ENCODE measurements at regions not wholly inside any gene's neighbourhood (a gene's known extent, or its start where the extent isn't known, plus 50 kb on each side); places are given as distances from the start of the nearest gene placed in this dataset.
"Not testable (repeated sequence)": the region's sequence is repeated elsewhere in the genome, so short reads cannot be mapped to it uniquely, and the experiment has no call there.

- DNase-seq (ENCODE audit: low read depth), result no peak
Observed at GRCh38 chr9:72471096-72471495, 50.3 kb upstream of the TMC1 start.

GRCh38 chr9:72467766-72468738 lies 53.4 kb upstream of the TMC1 start:
- DNase-seq (ENCODE audit: low read depth), result no peak

GRCh38 chr9:72465593-72465984 lies 55.8 kb upstream of the TMC1 start:
- no peak for DNase-seq (ENCODE audit: low read depth)

- DNase-seq (ENCODE audit: low read depth), result no peak
Observed at GRCh38 chr9:72464857-72465592, 56.4 kb upstream of the TMC1 start.

GRCh38 chr9:72462340-72462739 lies 59.1 kb upstream of the TMC1 start:
- no peak for DNase-seq (ENCODE audit: low read depth)

GRCh38 chr9:72460342-72461312 lies 60.8 kb upstream of the TMC1 start:
- no peak for DNase-seq (ENCODE audit: low read depth)

- DNase-seq (ENCODE audit: low read depth), result no peak
Observed at GRCh38 chr9:72459308-72459707, 62.1 kb upstream of the TMC1 start.

- no peak for DNase-seq (ENCODE audit: low read depth)
Observed at GRCh38 chr9:72458153-72458552, 63.3 kb upstream of the TMC1 start.

GRCh38 chr9:72457366-72457765 lies 64.0 kb upstream of the TMC1 start:
- no peak for DNase-seq (ENCODE audit: low read depth)

- no peak for DNase-seq (ENCODE audit: low read depth)
Observed at GRCh38 chr9:72454871-72455491, 66.4 kb upstream of the TMC1 start.

- DNase-seq (ENCODE audit: low read depth), result no peak
Observed at GRCh38 chr9:72453797-72454196, 67.6 kb upstream of the TMC1 start.

- DNase-seq (ENCODE audit: low read depth), result not testable (repeated sequence)
Observed at GRCh38 chr9:72446241-72446640, 75.2 kb upstream of the TMC1 start.

- DNase-seq (ENCODE audit: low read depth), result no peak
Observed at GRCh38 chr9:72445306-72445995, 76.0 kb upstream of the TMC1 start.

- DNase-seq (ENCODE audit: low read depth), result no peak
Observed at GRCh38 chr9:72444435-72444834, 77.0 kb upstream of the TMC1 start.

- peak; percentile 1 for DNase-seq (ENCODE audit: low read depth)
Observed at GRCh38 chr9:72443855-72444254, 77.6 kb upstream of the TMC1 start.

- no peak for DNase-seq (ENCODE audit: low read depth)
Observed at GRCh38 chr9:72441848-72442607, 77.0 kb upstream of the ZFAND5 start.

- DNase-seq (ENCODE audit: low read depth), result no peak
Observed at GRCh38 chr9:72440992-72441847, 76.2 kb upstream of the ZFAND5 start.

- DNase-seq (ENCODE audit: low read depth), result no peak
Observed at GRCh38 chr9:72440378-72440777, 75.4 kb upstream of the ZFAND5 start.

GRCh38 chr9:72433616-72434267 lies 68.7 kb upstream of the ZFAND5 start:
- DNase-seq (ENCODE audit: low read depth), result not testable (repeated sequence)

All from activated T-cell treated with anti-CD3 and anti-CD28 coated beads for 24 hours (primary cell).